RWPE1 (cell line): ENCODE measurements at regions not wholly inside any gene's neighbourhood (a gene's known extent, or its start where the extent isn't known, plus 50 kb on each side); places are given as distances from the start of the nearest gene placed in this dataset.

Experiments
- CTCF ChIA-PET: fragments of 350-600 bp; sonication (Branson Sonifier 250); formaldehyde crosslinking; extraction: SDS; loops from one replicate; lab custom pipeline; 2021; lab: Yijun Ruan, JAX
- POLR2A ChIA-PET: fragments of 400-600 bp; formaldehyde crosslinking; extraction: SDS; loops from one replicate; lab custom pipeline; 2020; ENCODE audit warnings: antibody characterized with exemption; ENCODE audit not compliant: low non-redundant PET; lab: Yijun Ruan, JAX
- DNase-seq: peaks from one replicate; pipeline ENCODE4 v3.0.0; 2012; ENCODE audit warnings: low spot score
- H3K27ac ChIP-seq: fragments of 450-650 bp; 2 replicates; pipeline ENCODE4 v1.5.1; 2017
- TF ChIP-seq, protein P1 (sequence below): fragments of 450-650 bp; conservative IDR thresholded peaks from 2 replicates; pipeline ENCODE4 v1.5.1; 2017; ENCODE audit warnings: low read depth, mild to moderate bottlenecking

- CTCF ChIA-PET: no interaction called here
Measured at GRCh38 chr5:57710126-57710525, 227.5 kb upstream of the ACTBL2 start.

GRCh38 chr5:57705769-57706168 is 223.2 kb upstream of the ACTBL2 start:
- DNase-seq: no peak
- POLR2A ChIA-PET: no interaction called here
- CTCF ChIA-PET: no interaction called here
- no peak overlapping the region for H3K27ac ChIP-seq
- TF ChIP-seq, protein P1, sequence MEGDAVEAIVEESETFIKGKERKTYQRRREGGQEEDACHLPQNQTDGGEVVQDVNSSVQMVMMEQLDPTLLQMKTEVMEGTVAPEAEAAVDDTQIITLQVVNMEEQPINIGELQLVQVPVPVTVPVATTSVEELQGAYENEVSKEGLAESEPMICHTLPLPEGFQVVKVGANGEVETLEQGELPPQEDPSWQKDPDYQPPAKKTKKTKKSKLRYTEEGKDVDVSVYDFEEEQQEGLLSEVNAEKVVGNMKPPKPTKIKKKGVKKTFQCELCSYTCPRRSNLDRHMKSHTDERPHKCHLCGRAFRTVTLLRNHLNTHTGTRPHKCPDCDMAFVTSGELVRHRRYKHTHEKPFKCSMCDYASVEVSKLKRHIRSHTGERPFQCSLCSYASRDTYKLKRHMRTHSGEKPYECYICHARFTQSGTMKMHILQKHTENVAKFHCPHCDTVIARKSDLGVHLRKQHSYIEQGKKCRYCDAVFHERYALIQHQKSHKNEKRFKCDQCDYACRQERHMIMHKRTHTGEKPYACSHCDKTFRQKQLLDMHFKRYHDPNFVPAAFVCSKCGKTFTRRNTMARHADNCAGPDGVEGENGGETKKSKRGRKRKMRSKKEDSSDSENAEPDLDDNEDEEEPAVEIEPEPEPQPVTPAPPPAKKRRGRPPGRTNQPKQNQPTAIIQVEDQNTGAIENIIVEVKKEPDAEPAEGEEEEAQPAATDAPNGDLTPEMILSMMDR: no peak

More at GRCh38 chr5:57710126-57710525, 227.5 kb upstream of the ACTBL2 start:
- no peak overlapping the region for H3K27ac ChIP-seq
- POLR2A ChIA-PET: no interaction called here
- DNase-seq: no peak
- TF ChIP-seq, protein P1: no peak

GRCh38 chr5:57703721-57704120 is 221.1 kb upstream of the ACTBL2 start:
- TF ChIP-seq, protein P1: no peak
- DNase-seq: no peak
- ChIA-PET POLR2A (no interaction called here), CTCF (no interaction called here)
- H3K27ac ChIP-seq: no peak overlapping the region

- CTCF ChIA-PET: no interaction called here
- no peak for DNase-seq
- TF ChIP-seq, protein P1: no peak
Measured at GRCh38 chr5:57700484-57700883, 217.9 kb upstream of the ACTBL2 start.

DNA sequence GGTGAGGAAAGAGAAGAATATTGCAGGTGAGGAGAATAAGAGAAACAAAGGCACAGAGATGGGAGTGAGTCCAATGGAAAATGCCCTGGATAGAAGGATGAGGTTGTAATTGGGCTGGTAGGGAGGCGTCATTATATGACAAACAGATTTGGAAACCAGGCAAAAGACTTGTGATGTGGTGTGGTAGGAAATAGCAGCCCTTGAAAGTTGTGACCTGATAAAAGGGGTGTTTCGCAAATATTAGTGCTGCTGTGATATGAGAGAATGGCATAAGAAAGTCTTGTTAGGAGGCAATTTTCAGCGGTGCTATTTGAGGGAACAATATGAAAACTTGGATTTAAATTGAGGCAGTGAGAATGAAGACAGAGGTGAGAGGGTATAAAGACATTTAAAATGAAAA is 217.5 kb upstream of the ACTBL2 start:
- TF ChIP-seq, protein P1: no peak
- no peak for DNase-seq
- H3K27ac ChIP-seq: no peak overlapping the region
- CTCF ChIA-PET: interaction anchor here (0.7 kb wide), 1 partner anchor 390 kb away, joined by 3 read pairs; no protein-coding TSS in a partner anchor
- POLR2A ChIA-PET: no interaction called here

More at GRCh38 chr5:57700484-57700883, 217.9 kb upstream of the ACTBL2 start:
- no peak overlapping the region for H3K27ac ChIP-seq
- POLR2A ChIA-PET: no interaction called here

DNA sequence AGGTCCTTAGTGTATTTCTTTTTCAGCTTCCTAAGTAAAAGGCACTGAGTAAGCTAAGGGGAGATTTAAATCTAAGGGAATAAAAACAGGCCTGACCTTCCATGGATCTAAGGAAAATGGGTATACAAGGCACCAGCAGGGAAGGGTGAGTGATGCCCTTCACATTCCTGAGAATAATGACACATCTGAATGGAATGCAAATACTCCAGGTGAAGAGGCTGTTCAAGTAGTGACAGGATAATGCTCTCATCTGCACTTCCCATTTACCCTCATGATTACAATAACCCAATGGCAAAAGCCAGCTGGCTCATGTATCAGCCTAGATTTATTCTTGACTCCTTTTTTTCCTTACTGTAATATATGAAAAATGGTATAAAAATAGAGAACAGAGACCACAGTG is 216.2 kb upstream of the ACTBL2 start:
- peak; percentile 91 for DNase-seq
- H3K27ac ChIP-seq: no peak overlapping the region
- POLR2A ChIA-PET: no interaction called here
- TF ChIP-seq, protein P1: no peak
- CTCF ChIA-PET: interaction anchor here (0.6 to 1.6 kb wide), 3 partner anchors 48 to 117 kb away, joined by 4 to 6 read pairs (median 4); no protein-coding TSS in a partner anchor

DNA sequence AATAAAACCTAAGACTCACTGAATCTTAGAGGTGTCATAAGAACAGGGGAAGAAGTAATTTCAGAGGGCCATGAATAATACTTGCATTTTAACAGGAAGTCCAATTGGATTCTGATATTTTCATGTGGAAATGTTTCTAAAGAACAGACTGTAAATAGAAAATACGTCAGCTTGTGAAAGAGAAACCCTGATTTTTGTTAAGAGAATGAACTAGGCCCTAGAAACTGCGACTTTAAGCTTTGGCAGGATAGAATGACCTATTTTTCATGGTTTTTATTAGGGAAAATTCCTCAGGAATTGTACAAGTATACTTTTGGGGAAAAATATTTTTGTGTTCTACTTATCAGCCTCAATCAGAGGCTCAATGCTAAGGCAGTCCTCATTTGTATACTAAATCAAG is 215.5 kb upstream of the ACTBL2 start:
- TF ChIP-seq, protein P1: no peak
- no peak overlapping the region for H3K27ac ChIP-seq
- ChIA-PET POLR2A (no interaction called here), CTCF (interaction anchor here (1.6 kb wide), 1 partner anchor 48 kb away, joined by 4 read pairs; no protein-coding TSS in a partner anchor)
- no peak for DNase-seq
